Stimulated activated CD4-positive, alpha-beta T cell treated with anti-CD3 and anti-CD28 coated beads, TNF-alpha, amount 100 ng/mL, for 4 hours (primary cell): ENCODE measurements at regions not wholly inside any gene's neighbourhood (a gene's known extent, or its start where the extent isn't known, plus 50 kb on each side); places are given as distances from the start of the nearest gene placed in this dataset.
"Not testable (repeated sequence)": the region's sequence is repeated elsewhere in the genome, so short reads cannot be mapped to it uniquely, and the experiment has no call there.

ENCODE experiments used
- DNase-seq, 3 experiments: peaks; one replicate each; pipeline ENCODE4 v3.0.0-alpha.2; 2020; ENCODE audit warnings: low read depth in 3 of 3

GRCh38 chr6:142635130-142635529 lies 309.8 kb downstream of the HIVEP2 start:
- no peak for DNase-seq

- DNase-seq = no peak
Observed at GRCh38 chr6:142637624-142638351, 307.2 kb downstream of the HIVEP2 start.

GRCh38 chr6:142642651-142643050 lies 302.3 kb downstream of the HIVEP2 start:
- no peak for DNase-seq

- DNase-seq = no peak
Observed at GRCh38 chr6:142644866-142645265, 300.1 kb downstream of the HIVEP2 start.

- DNase-seq = no peak
Observed at GRCh38 chr6:142645663-142646062, 299.3 kb downstream of the HIVEP2 start.

GRCh38 chr6:142647449-142648035 lies 297.4 kb downstream of the HIVEP2 start:
- DNase-seq = no peak

GRCh38 chr6:142648036-142648451 lies 296.9 kb downstream of the HIVEP2 start:
- DNase-seq = no peak

- no peak for DNase-seq
Observed at GRCh38 chr6:142648526-142648925, 296.4 kb downstream of the HIVEP2 start.

GRCh38 chr6:142649438-142650234 lies 295.3 kb downstream of the HIVEP2 start:
- not testable (repeated sequence) for DNase-seq

- DNase-seq = no peak
Observed at GRCh38 chr6:142651384-142651783, 293.6 kb downstream of the HIVEP2 start.

- no peak for DNase-seq
Observed at GRCh38 chr6:142653710-142654420, 291.1 kb downstream of the HIVEP2 start.

- DNase-seq = no peak
Observed at GRCh38 chr6:142659661-142660060, 285.3 kb downstream of the HIVEP2 start.

GRCh38 chr6:142665393-142665792 lies 279.6 kb downstream of the HIVEP2 start:
- DNase-seq = no peak

GRCh38 chr6:142666599-142667185 lies 278.3 kb downstream of the HIVEP2 start:
- DNase-seq = no peak

- DNase-seq = no peak
Observed at GRCh38 chr6:142669471-142670351, 275.3 kb downstream of the HIVEP2 start.

GRCh38 chr6:142671791-142672190 lies 273.2 kb downstream of the HIVEP2 start:
- no peak for DNase-seq

- no peak for DNase-seq
Observed at GRCh38 chr6:142675517-142675916, 269.5 kb downstream of the HIVEP2 start.

GRCh38 chr6:142676027-142676443 lies 268.9 kb downstream of the HIVEP2 start:
- no peak for DNase-seq

GRCh38 chr6:142676647-142677192 lies 268.3 kb downstream of the HIVEP2 start:
- no peak for DNase-seq
